Hematopoietic multipotent progenitor cell treated with erythropoietin and hydrocortisone succinate and interleukin-3 and kit ligand, for 4 days (in vitro differentiated cells): ENCODE measurements at regions not wholly inside any gene's neighbourhood (a gene's known extent, or its start where the extent isn't known, plus 50 kb on each side); places are given as distances from the start of the nearest gene placed in this dataset.
A peak's percentile ranks its signal among the peaks of the same experiment; 100 is the strongest.
"Not testable (repeated sequence)": the region's sequence is repeated elsewhere in the genome, so short reads cannot be mapped to it uniquely, and the experiment has no call there.

Experiments used
- DNase-seq: peaks from one replicate; pipeline ENCODE4 v3.0.0-alpha.2; 2015

GRCh38 chr1:145191272-145191675 is 50.7 kb downstream of the PPIAL4D start:
- not testable (repeated sequence) for DNase-seq

GRCh38 chr1:145189543-145190030 is 52.4 kb downstream of the PPIAL4D start:
- not testable (repeated sequence) for DNase-seq

GRCh38 chr1:145188869-145189542 is 53.0 kb downstream of the PPIAL4D start:
- DNase-seq = peak; percentile 35

- DNase-seq = not testable (repeated sequence)
Observed at GRCh38 chr1:145182606-145183413, 59.2 kb downstream of the PPIAL4D start.

GRCh38 chr1:145176285-145176925 is 65.6 kb downstream of the PPIAL4D start:
- not testable (repeated sequence) for DNase-seq

GRCh38 chr1:145174377-145174776 is 67.6 kb downstream of the PPIAL4D start:
- DNase-seq = not testable (repeated sequence)

GRCh38 chr1:145168220-145168848 is 72.6 kb downstream of the FAM72D start:
- not testable (repeated sequence) for DNase-seq

- not testable (repeated sequence) for DNase-seq
Observed at GRCh38 chr1:145164360-145164759, 68.6 kb downstream of the FAM72D start.
